HG02588 (cell line): ENCODE measurements at regions not wholly inside any gene's neighbourhood (a gene's known extent, or its start where the extent isn't known, plus 50 kb on each side); places are given as distances from the start of the nearest gene placed in this dataset.

ENCODE experiments used
- ATAC-seq: cut with Tn5 transposase; IDR thresholded peaks from one replicate; pipeline ENCODE4 v1.9.1; 2021; ENCODE audit warnings: mild to moderate bottlenecking, moderate library complexity; ENCODE audit not compliant: unreplicated experiment

GRCh38 chr21:27152996-27153395, 186.1 kb upstream of the ADAMTS5 start:
- ATAC-seq, result no peak

GRCh38 chr21:27149034-27149433, 182.1 kb upstream of the ADAMTS5 start:
- ATAC-seq, result no peak

- ATAC-seq, result no peak
Measured at GRCh38 chr21:27146268-27146667, 179.4 kb upstream of the ADAMTS5 start.

DNA sequence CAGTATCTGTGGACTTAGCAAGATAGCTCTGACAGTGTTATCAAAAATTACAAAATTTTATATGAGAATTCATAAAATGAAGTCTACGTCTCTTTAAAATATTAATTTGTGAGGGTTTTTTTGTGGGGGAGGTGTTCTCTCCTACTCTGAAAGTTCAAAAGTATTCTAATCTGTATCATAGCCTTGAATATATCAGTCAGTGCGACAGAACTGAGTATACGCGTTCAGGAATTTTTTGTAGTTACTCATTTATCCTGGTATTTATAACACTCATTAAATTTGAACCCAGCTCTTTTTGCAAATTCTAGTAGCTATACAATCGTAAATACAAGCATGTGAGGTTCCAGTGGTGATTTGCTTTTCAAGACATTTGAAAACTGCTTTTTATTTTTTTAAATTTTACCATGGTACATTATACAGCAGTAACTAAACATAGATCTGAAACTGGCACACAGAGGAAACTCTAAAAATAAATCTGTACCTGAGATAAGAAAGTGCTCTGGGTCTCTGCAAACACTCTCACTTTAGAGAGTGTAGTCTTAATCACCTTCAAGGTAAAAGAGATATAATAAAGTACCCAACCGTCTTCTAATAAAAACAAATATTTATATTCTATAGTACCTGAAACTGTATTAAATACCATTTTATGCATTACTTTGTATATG, 178.4 kb upstream of the ADAMTS5 start:
- ATAC-seq, result no peak

DNA sequence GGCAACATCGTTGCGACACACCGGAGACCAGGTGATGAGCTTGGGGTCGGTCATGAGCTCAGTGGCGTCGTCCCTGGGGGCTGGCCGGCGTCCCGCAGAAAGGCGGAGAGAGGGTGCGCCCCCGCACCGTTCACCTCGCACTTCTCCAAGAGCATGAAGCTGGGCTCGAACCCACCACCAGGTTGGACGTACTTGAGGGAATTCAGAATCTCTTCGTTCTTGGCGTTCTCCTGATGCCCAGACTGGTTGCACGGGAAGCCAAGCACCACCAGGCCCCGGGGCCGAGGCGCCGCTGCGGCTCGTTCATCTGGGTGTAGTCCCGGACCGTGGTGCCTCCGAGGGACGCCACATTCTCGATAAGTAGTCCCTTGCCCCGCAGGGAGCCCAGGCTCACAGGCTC, 176.6 kb upstream of the ADAMTS5 start:
- ATAC-seq, result no peak

DNA sequence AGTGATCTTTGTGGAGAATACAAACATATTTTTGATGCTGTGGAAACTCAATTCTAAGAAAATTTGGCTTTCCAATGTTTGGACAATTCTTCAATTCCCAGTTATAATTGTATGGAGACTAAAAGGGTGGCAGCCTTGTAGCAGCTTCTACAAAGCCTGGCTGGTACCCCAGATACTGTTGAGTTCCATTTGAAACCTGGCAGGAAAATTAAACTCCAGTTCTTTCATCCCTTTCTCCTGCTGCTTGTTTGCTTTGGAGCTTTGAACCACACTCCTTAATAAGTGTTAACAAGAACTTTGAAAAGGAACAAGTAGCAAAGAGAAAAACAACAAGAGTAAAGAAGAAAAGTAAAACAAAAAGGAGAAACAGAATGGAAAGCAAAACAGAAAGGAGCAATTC, 172.6 kb upstream of the ADAMTS5 start:
- no peak for ATAC-seq

GRCh38 chr21:27134516-27134915, 167.6 kb upstream of the ADAMTS5 start:
- ATAC-seq, result no peak

DNA sequence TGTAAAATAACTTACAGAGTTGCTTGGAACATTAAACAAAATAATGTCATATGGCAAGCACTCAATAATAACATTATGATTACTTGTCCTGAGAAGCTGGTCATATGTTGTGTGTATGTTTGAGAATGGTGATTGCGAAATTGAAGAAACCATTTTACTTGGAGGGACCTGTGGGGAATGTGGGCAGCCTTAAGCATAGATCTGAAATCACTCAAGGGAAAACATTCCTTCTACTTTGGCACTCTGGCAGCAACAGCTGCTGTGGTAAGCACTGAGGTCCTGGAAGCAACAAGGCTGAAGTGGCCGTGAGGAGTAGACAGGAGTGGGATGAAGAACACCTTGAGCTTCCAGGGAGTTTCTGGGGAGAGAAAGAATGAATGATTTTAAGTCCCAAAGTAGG, 165.4 kb upstream of the ADAMTS5 start:
- ATAC-seq, result no peak

GRCh38 chr21:27130154-27130553, 163.3 kb upstream of the ADAMTS5 start:
- no peak for ATAC-seq

GRCh38 chr21:27129694-27130093, 162.8 kb upstream of the ADAMTS5 start:
- no peak for ATAC-seq

DNA sequence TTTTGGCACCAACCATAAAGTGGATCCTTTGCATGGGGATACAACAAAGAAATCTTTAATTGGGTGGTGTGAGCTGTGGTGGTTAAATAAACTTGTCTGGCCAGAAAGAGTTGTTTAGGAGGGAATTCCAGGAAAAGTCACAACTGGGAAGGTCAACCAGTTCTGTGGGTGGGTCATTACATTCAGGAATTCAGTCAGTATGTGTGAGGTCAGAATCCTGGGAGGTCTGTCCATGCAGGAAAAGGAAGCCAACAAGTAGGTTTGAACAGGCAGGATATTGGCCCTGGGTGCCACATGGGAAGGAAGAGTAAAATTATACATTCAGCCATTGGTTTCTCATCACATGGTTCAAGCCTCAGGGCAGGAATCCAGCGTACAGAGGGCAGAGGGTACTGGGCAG, 162.3 kb upstream of the ADAMTS5 start:
- ATAC-seq, result no peak

DNA sequence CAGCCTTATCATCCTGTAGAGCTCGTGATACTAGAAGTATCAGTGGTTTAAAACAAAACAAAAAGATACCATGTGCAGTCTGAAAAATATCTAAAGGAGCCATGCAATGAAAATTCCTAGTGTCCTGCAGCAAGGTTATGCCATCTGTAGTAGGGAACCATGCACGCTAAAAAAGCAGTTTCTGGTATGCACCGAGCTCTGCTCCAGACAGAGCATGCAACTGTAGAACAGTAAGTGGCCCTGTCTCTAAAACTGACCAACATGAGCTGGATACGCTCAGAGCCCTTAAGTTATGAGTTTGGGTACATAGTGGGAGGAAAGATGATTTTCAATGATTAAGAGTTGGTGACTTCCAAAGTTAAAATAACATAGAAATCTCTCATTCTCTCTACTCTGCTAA, 159.3 kb upstream of the ADAMTS5 start:
- no peak for ATAC-seq

DNA sequence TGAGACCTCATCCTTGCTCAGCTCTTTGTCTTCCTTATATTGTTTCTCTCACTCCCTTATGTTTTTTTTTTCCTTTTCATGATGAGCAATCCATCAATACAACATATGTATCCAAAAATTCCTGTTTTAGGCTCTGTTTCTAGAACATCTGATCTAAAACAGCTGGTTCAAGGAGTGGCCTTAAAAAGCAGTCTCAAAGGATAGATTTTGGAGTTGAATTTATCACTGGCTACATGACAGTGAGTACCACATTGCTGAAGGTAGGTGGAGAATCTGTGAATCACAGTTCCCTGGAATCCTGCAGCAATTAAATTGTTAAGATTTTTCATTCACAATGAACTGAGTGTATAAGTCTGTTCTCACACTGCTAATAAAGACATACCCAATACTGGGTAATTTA, 155.8 kb upstream of the ADAMTS5 start:
- ATAC-seq, result no peak

DNA sequence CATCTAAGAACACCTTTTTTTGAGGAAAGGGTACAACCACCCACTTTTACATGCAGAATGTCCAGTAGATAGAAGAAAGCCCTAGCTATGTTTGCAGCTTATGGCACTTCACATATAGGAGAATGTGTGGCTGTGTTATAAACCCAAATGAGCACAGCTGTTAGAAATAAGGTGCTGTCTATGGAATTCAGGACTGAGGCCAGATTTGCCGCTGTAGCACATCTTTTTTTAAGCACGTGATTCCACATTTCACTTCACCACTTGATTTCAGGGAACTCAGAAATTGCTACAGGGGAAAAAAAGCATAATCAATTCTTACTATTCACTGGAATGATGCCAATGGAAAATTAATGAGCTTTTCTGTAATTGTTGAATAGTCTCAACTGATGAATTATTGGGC, 147.2 kb upstream of the ADAMTS5 start:
- ATAC-seq, result no peak

DNA sequence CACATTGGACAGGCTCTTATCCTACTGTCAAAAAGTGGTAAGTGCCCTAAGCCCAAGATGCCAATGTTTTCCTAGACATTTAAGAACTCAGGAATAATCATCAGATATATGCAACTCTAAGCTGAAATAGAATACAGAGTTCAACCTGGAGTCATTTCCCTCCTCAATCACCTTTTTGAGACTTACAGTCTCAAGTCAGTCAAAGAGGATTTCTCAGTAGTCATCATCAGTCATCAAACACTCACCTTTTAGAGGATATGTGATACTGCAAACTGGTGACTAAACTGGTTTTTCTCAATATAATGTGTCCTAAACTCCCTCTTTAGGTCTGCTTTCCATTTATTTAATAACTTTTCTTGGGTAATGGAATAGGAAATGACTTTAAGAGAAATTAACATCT, 145.3 kb upstream of the ADAMTS5 start:
- ATAC-seq, result no peak

DNA sequence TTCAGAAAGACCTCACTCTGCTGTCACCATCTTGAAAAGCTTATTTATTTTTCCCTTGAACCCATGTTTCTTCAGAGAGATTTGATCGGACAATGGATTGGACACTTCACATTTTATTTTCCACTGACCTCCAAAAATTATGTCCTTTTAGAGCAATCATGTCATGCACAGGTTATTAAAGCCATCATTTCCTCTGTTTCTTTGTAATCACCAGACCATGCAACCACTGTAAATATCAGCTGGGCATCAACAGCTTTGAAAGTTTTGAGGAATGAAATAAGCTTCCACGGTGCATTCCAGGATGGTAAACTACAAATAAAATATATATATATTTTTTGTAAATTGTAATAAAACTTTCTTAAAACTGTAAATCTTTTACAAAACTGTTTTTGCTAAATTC, 144.1 kb upstream of the ADAMTS5 start:
- ATAC-seq, result no peak

- no peak for ATAC-seq
Measured at GRCh38 chr21:27108701-27109100, 141.8 kb upstream of the ADAMTS5 start.

DNA sequence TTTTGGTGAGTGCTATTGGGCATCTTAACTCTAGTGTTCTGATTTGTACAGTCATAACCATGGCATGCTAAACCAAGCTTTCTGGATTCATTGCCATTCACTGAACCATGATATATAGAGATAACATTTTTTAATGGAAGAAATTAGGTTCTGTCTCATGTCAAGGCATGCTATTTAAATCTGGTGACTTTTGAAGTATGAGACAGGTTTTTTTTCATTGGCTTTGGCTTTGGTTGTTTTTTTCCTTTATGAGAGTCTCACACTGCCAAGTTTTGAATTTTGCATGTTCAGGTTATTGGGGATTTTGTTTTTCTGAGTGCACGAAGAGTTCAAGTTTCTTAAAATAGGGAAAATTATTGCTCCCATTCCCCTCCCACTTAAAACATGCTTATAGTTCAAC, 141.3 kb upstream of the ADAMTS5 start:
- no peak for ATAC-seq

DNA sequence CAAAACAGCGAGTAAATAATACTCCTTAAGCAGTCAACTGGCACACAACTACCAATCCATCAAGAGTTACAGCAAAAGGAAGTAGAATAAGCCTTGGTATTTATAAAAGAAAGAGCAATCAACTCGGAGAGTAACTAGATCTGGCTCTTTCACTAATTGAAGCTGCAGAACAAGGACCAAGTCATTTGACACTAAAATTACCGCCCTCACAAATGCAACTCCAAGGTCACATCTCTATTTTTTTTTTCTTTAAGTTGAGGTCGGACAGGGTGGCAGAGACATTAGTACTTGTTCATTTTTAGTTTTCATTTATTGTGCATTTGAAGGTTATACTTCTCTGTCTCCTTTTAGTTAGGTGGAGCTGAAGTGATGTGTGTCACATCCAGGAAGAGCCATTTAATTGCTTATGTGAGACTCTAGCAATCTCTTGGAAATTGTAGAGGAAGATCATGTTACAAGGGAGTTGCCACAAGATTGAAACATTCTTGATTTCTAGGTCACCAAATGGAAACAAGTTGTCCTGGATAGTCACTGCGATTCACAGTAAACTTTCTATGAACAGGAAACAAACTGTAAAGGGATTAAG, 138.1 kb upstream of the ADAMTS5 start:
- ATAC-seq, result no peak

- ATAC-seq, result no peak
Measured at GRCh38 chr21:27103768-27104167, 136.9 kb upstream of the ADAMTS5 start.

GRCh38 chr21:27101523-27101922, 134.6 kb upstream of the ADAMTS5 start:
- ATAC-seq, result no peak

- ATAC-seq, result no peak
Measured at GRCh38 chr21:27094184-27094948, 127.5 kb upstream of the ADAMTS5 start.
